Activated CD8-positive, alpha-beta memory T cell treated with anti-CD3 and anti-CD28 coated beads for 48 hours (primary cell): ENCODE measurements at regions not wholly inside any gene's neighbourhood (a gene's known extent, or its start where the extent isn't known, plus 50 kb on each side); places are given as distances from the start of the nearest gene placed in this dataset.

Source experiments
- DNase-seq, 3 experiments: peaks; one replicate each; pipeline ENCODE4 v3.0.0-alpha.2; 2020; ENCODE audit warnings: low read depth in 2 of 3, low spot score in 2 of 3

- no peak for DNase-seq
Observed at GRCh38 chr5:67390935-67391334, 194.3 kb upstream of the CD180 start.

- no peak for DNase-seq
Observed at GRCh38 chr5:67383451-67383850, 186.9 kb upstream of the CD180 start.

- no peak for DNase-seq
Observed at GRCh38 chr5:67381236-67381880, 184.8 kb upstream of the CD180 start.

GRCh38 chr5:67380431-67380830 lies 183.8 kb upstream of the CD180 start:
- no peak for DNase-seq

GRCh38 chr5:67379753-67380152 lies 183.2 kb upstream of the CD180 start:
- DNase-seq: no peak

GRCh38 chr5:67378256-67378655 lies 181.7 kb upstream of the CD180 start:
- DNase-seq: no peak

- no peak for DNase-seq
Observed at GRCh38 chr5:67377631-67378030, 181.0 kb upstream of the CD180 start.

GRCh38 chr5:67375606-67376005 lies 179.0 kb upstream of the CD180 start:
- no peak for DNase-seq

GRCh38 chr5:67374378-67374777 lies 177.8 kb upstream of the CD180 start:
- no peak for DNase-seq

GRCh38 chr5:67373518-67373917 lies 176.9 kb upstream of the CD180 start:
- no peak for DNase-seq

GRCh38 chr5:67372887-67373286 lies 176.3 kb upstream of the CD180 start:
- no peak for DNase-seq

GRCh38 chr5:67371924-67372323 lies 175.3 kb upstream of the CD180 start:
- DNase-seq: no peak

GRCh38 chr5:67366691-67367395 lies 170.2 kb upstream of the CD180 start:
- no peak for DNase-seq

- no peak for DNase-seq
Observed at GRCh38 chr5:67366276-67366675, 169.7 kb upstream of the CD180 start.

GRCh38 chr5:67364381-67364970 lies 167.9 kb upstream of the CD180 start:
- no peak for DNase-seq

- no peak for DNase-seq
Observed at GRCh38 chr5:67363963-67364362, 167.4 kb upstream of the CD180 start.

GRCh38 chr5:67363180-67363709 lies 166.6 kb upstream of the CD180 start:
- no peak for DNase-seq

- DNase-seq: no peak
Observed at GRCh38 chr5:67361932-67362729, 165.5 kb upstream of the CD180 start.

GRCh38 chr5:67360047-67360446 lies 163.4 kb upstream of the CD180 start:
- no peak for DNase-seq

GRCh38 chr5:67358186-67358585 lies 161.6 kb upstream of the CD180 start:
- no peak for DNase-seq

- no peak for DNase-seq
Observed at GRCh38 chr5:67355120-67355713, 158.6 kb upstream of the CD180 start.
